HepG2 (cell line): ENCODE measurements at regions not wholly inside any gene's neighbourhood (a gene's known extent, or its start where the extent isn't known, plus 50 kb on each side); places are given as distances from the start of the nearest gene placed in this dataset.

ENCODE experiments used
- ATAC-seq: fragments of 200-7000 bp; cut with Tn5 transposase; 3 replicates; pipeline ENCODE4 v1.9.1; 2020; ENCODE audit warnings: mild to moderate bottlenecking, moderate library complexity
- BruUV-seq: library from RNA; stranded (reverse); fragments of 400-500 nt; replicated peaks from 2 replicates; lab custom pipeline; 2021; lab: Mats Ljungman, UMichigan
- CTCF ChIA-PET: fragments of 300-600 bp; formaldehyde crosslinking; extraction: SDS; loops from one replicate; lab custom pipeline; 2021; ENCODE audit warnings: low total read pairs, inconsistent platforms, low intra/inter-chr PET ratio; lab: Yijun Ruan, JAX
- POLR2A ChIA-PET: fragments of 350-600 bp; sonication (Branson Sonifier 250); formaldehyde crosslinking; loops from one replicate; lab custom pipeline; 2020; ENCODE audit warnings: antibody characterized with exemption, inconsistent platforms; lab: Yijun Ruan, JAX
- DNase-seq: peaks from one replicate; pipeline ENCODE4 v3.0.0-alpha.2; 2015; ENCODE audit warnings: low spot score
- FAIRE-seq: peaks from 3 replicates; lab custom pipeline; 2011; peaks lifted over from hg19 to GRCh38; lab: Jason Lieb, UNC
- H2AFZ ChIP-seq: one replicate; pipeline ENCODE4 v1.6.1; 2011; ENCODE audit warnings: low read length, inconsistent platforms
- H3K27ac ChIP-seq: fragments of 300-600 bp; 3 replicates; pipeline ENCODE4 v1.8.0; 2011; ENCODE audit warnings: mixed run types, mild to moderate bottlenecking, mixed read lengths, low read length, inconsistent platforms; ENCODE audit not compliant: insufficient read depth; ENCODE audit errors: extremely low read length
- H3K27me3 ChIP-seq, 2 experiments: fragments of 200-600 bp in 1 of 2; 2 replicates in 1 of 2; 3 replicates in 1 of 2; pipeline versions ENCODE4 v1.6.0 to v1.8.0; 2011; ENCODE audit warnings: low read length in 2 of 2, mild to moderate bottlenecking in 2 of 2, moderate library complexity in 2 of 2, inconsistent platforms in 1 of 2; ENCODE audit not compliant: insufficient read depth in 2 of 2, control insufficient read depth in 1 of 2
- H3K36me3 ChIP-seq, 2 experiments: fragments of 200-600 bp in 1 of 2; replicated peaks in 1 of 2; 2 replicates in 1 of 2; 3 replicates in 1 of 2; pipeline versions ENCODE4 v1.5.1 to v1.8.0; 2011; ENCODE audit warnings: low read length in 2 of 2, inconsistent platforms in 1 of 2; ENCODE audit not compliant: insufficient read depth in 2 of 2, control insufficient read depth in 1 of 2
- H3K4me1 ChIP-seq: 2 replicates; pipeline ENCODE4 v1.5.1; 2012; ENCODE audit warnings: low read length, inconsistent platforms; ENCODE audit not compliant: insufficient read depth
- H3K4me2 ChIP-seq: 2 replicates; pipeline ENCODE4 v1.6.0; 2011; ENCODE audit warnings: low read depth, low read length, inconsistent platforms
- H3K4me3 ChIP-seq, 3 experiments: fragments of 200-600 bp in 1 of 3; sonication (generic), shearing (Covaris generic) in 1 of 3; replicated peaks in 1 of 3; 2 replicates each; pipeline ENCODE4 v1.5.1; 2011 to 2016; ENCODE audit warnings: low read length in 3 of 3, inconsistent platforms in 2 of 3, low read depth in 2 of 3, mild to moderate bottlenecking in 2 of 3, control low read depth in 1 of 3, mixed read lengths in 1 of 3; ENCODE audit not compliant: insufficient read depth in 1 of 3
- H3K79me2 ChIP-seq: one replicate; pipeline ENCODE4 v1.6.1; 2011; ENCODE audit warnings: low read length, inconsistent platforms; ENCODE audit not compliant: insufficient read depth
- H3K9ac ChIP-seq: 2 replicates; pipeline ENCODE4 v1.6.0; 2011; ENCODE audit warnings: mild to moderate bottlenecking, low read depth, low read length, inconsistent platforms; ENCODE audit not compliant: insufficient read depth
- H3K9me3 ChIP-seq: 2 replicates; pipeline ENCODE4 v1.5.1; 2012; ENCODE audit warnings: mild to moderate bottlenecking, low read length
- H4K20me1 ChIP-seq: 2 replicates; pipeline ENCODE4 v1.6.0; 2011; ENCODE audit warnings: inconsistent platforms, mild to moderate bottlenecking, low read length, moderate library complexity; ENCODE audit not compliant: insufficient read depth
- FOSL2 ChIP-seq: sonication (generic); formaldehyde crosslinking; IDR thresholded peaks from 2 replicates; pipeline ENCODE4 v1.4.0; 2020; ENCODE audit warnings: missing genetic modification reagents
- GLMP ChIP-seq: sonication (generic); formaldehyde crosslinking; IDR thresholded peaks from 2 replicates; pipeline ENCODE4 v1.9.0; 2021; ENCODE audit warnings: missing genetic modification reagents, mild to moderate bottlenecking, borderline replicate concordance
- KLF13 ChIP-seq: sonication (generic); formaldehyde crosslinking; IDR thresholded peaks from 2 replicates; pipeline ENCODE4 v1.4.0; 2020; ENCODE audit warnings: mild to moderate bottlenecking, missing genetic modification reagents
- MXD3 ChIP-seq: IDR thresholded peaks from 2 replicates; pipeline ENCODE4 v1.6.1; 2016; ENCODE audit warnings: mild to moderate bottlenecking, missing biosample characterization, missing genetic modification reagents
- RFX1 ChIP-seq: fragments of 450-650 bp; IDR thresholded peaks from 2 replicates; pipeline ENCODE4 v1.6.1; 2017
- SCMH1 ChIP-seq: sonication (generic); formaldehyde crosslinking; IDR thresholded peaks from 2 replicates; pipeline ENCODE4 v1.9.0; 2021; ENCODE audit warnings: missing genetic modification reagents, mild to moderate bottlenecking, borderline replicate concordance
- TBP ChIP-seq: sonication (generic); formaldehyde crosslinking; IDR thresholded peaks from 2 replicates; pipeline ENCODE4 v1.5.0; 2020; ENCODE audit warnings: missing genetic modification reagents
- ZBTB1 ChIP-seq: sonication (generic); formaldehyde crosslinking; IDR thresholded peaks from 2 replicates; pipeline ENCODE4 v1.4.0; 2020; ENCODE audit warnings: missing genetic modification reagents, borderline replicate concordance
- ZNF263 ChIP-seq: sonication (generic); formaldehyde crosslinking; IDR thresholded peaks from 2 replicates; pipeline ENCODE4 v1.4.0; 2020; ENCODE audit warnings: missing genetic modification reagents
- ZNF280D ChIP-seq: sonication (generic); formaldehyde crosslinking; IDR thresholded peaks from 2 replicates; pipeline ENCODE4 v1.5.1; 2020; ENCODE audit warnings: mild to moderate bottlenecking, missing genetic modification reagents
- ZNF564 ChIP-seq: sonication (generic); formaldehyde crosslinking; IDR thresholded peaks from 2 replicates; pipeline ENCODE4 v1.8.1; 2023; ENCODE audit warnings: mild to moderate bottlenecking, missing genetic modification reagents
- WGBS: methylation state at CpG from one replicate; pipeline ENCODE4 v1.1.6; 2017; ENCODE audit warnings: low lambda C conversion rate; 5-methylcytosine and 5-hydroxymethylcytosine counted together
- in situ Hi-C: cut with HindIII; loops from 2 replicates; pipeline ENCODE4 v1.10.0; 2017; ENCODE audit warnings: low pct_unique_long_range_greater_than_20kb; ENCODE audit not compliant: extremely low pct_ligation_motif_present
- intact Hi-C: fragments of 100-400 bp; cut with micrococcal nuclease; formaldehyde crosslinking; loops from one replicate; pipeline ENCODE4 v1.10.0; 2022; ENCODE audit not compliant: unreplicated experiment

- in situ Hi-C loops (no loop called here), intact Hi-C loops (no loop called here)
- H2AFZ ChIP-seq, result no peak overlapping the region
- no TSS peak for BruUV-seq
- H3K79me2 ChIP-seq, result no peaks in the 10 kb centered on the region
- H3K9ac ChIP-seq, result no peak overlapping the region
- no peak overlapping the region for H3K4me2 ChIP-seq
- POLR2A ChIA-PET, result no interaction called here
- H3K27me3 ChIP-seq, result no peaks in the 10 kb centered on the region
- peaks cover 70% of the 10 kb centered on the region for H3K9me3 ChIP-seq
- no peak for DNase-seq
- H3K4me1 ChIP-seq, result no peaks in the 10 kb centered on the region
- no peak overlapping the region for H3K27ac ChIP-seq
- no peak for TF ChIP-seq ZNF564
- H3K4me3 ChIP-seq, result no peak overlapping the region
- CTCF ChIA-PET, result no interaction called here
- ATAC-seq, result no peak
- H4K20me1 ChIP-seq, result no peaks in the 10 kb centered on the region
- FAIRE-seq, result no peak
- no peaks in the 10 kb centered on the region for H3K36me3 ChIP-seq
Observed at GRCh38 chr13:107994137-107994536, 221.2 kb downstream of the LIG4 start.

- Histone ChIP-seq H3K9ac (no peak overlapping the region), H3K4me1 (no peaks in the 10 kb centered on the region), H3K27ac (no peak overlapping the region), H4K20me1 (no peaks in the 10 kb centered on the region), H2AFZ (no peak overlapping the region), H3K4me2 (no peak overlapping the region), H3K36me3 (no peaks in the 10 kb centered on the region), H3K9me3 (peaks cover 73% of the 10 kb centered on the region), H3K79me2 (no peaks in the 10 kb centered on the region), H3K27me3 (no peaks in the 10 kb centered on the region), H3K4me3 (no peak overlapping the region)
- no peak for ATAC-seq
- POLR2A ChIA-PET, result no interaction called here
- TF ChIP-seq ZNF263 (CRISPR knock-in tag) (no peak), KLF13 (no peak), ZBTB1 (CRISPR knock-in tag) (no peak), FOSL2 (no peak), MXD3 (CRISPR knock-in tag) (no peak), ZNF280D (CRISPR knock-in tag) (no peak), GLMP (no peak), RFX1 (no peak), TBP (CRISPR knock-in tag) (no peak), SCMH1 (CRISPR knock-in tag) (no peak)
- CTCF ChIA-PET, result no interaction called here
- intact Hi-C loops (no loop called here), in situ Hi-C loops (no loop called here)
- WGBS, result 11% methylated on average over 4 of the region's 4 CpGs
- no peak for FAIRE-seq
- no peak for DNase-seq
- BruUV-seq, result no TSS peak
Observed at GRCh38 chr13:107993239-107993949, 221.9 kb downstream of the LIG4 start.
